NT2/D1 (cell line): ENCODE measurements at regions not wholly inside any gene's neighbourhood (a gene's known extent, or its start where the extent isn't known, plus 50 kb on each side); places are given as distances from the start of the nearest gene placed in this dataset.

Experiments
- DNase-seq: peaks from one replicate; pipeline ENCODE4 v3.0.0-alpha.2; 2011; ENCODE audit warnings: low read depth, low spot score
- H3K27me3 ChIP-seq: 2 replicates; pipeline ENCODE4 v1.6.0; 2011; ENCODE audit warnings: mild to moderate bottlenecking; ENCODE audit not compliant: insufficient read length, insufficient read depth
- H3K36me3 ChIP-seq: 2 replicates; pipeline ENCODE4 v1.6.1; 2011; ENCODE audit warnings: mild to moderate bottlenecking, low read length, mixed read lengths; ENCODE audit not compliant: insufficient read depth, insufficient read length
- H3K4me1 ChIP-seq: 2 replicates; pipeline ENCODE4 v1.5.1; 2011; ENCODE audit not compliant: insufficient read depth, insufficient read length
- H3K4me3 ChIP-seq: 2 replicates; pipeline ENCODE4 v1.5.1; 2011; ENCODE audit warnings: low read depth; ENCODE audit not compliant: insufficient read length
- H3K9ac ChIP-seq: 2 replicates; pipeline ENCODE4 v1.6.0; 2011; ENCODE audit warnings: low read depth; ENCODE audit not compliant: insufficient read length
- H3K9me3 ChIP-seq: 2 replicates; pipeline ENCODE4 v1.5.1; 2011; ENCODE audit warnings: mild to moderate bottlenecking, low read length; ENCODE audit not compliant: insufficient read depth
- SUZ12 ChIP-seq: IDR thresholded peaks from 2 replicates; pipeline ENCODE4 v1.6.1; 2011; ENCODE audit not compliant: insufficient read length, insufficient read depth; ENCODE audit errors: extremely low read depth
- YY1 ChIP-seq: IDR thresholded peaks from 2 replicates; pipeline ENCODE4 v1.6.1; 2011; ENCODE audit not compliant: insufficient read length, insufficient read depth
- ZNF274 ChIP-seq: IDR thresholded peaks from 2 replicates; pipeline ENCODE4 v1.6.1; 2011; ENCODE audit warnings: mild to moderate bottlenecking, low read depth, low read length

GRCh38 chrX:9117851-9118250 is 83.9 kb upstream of the FAM9B start:
- Histone ChIP-seq H3K9ac (no peak overlapping the region), H3K36me3 (no peaks in the 10 kb centered on the region), H3K4me3 (no peak overlapping the region), H3K4me1 (no peaks in the 10 kb centered on the region), H3K9me3 (no peaks in the 10 kb centered on the region), H3K27me3 (no peaks in the 10 kb centered on the region)
- DNase-seq = no peak
- TF ChIP-seq YY1 (no peak), SUZ12 (no peak), ZNF274 (no peak)

GRCh38 chrX:9122519-9123245 is 88.8 kb upstream of the FAM9B start:
- H3K27me3 ChIP-seq = no peaks in the 10 kb centered on the region
- H3K9me3 ChIP-seq = no peaks in the 10 kb centered on the region
- H3K36me3 ChIP-seq = no peaks in the 10 kb centered on the region
- no peak overlapping the region for H3K9ac ChIP-seq
- TF ChIP-seq ZNF274 = no peak
- TF ChIP-seq SUZ12 = no peak
- no peak for TF ChIP-seq YY1
- no peak for DNase-seq
- H3K4me1 ChIP-seq = no peaks in the 10 kb centered on the region
- H3K4me3 ChIP-seq = no peak overlapping the region

GRCh38 chrX:9127986-9128385 is 94.1 kb upstream of the FAM9B start:
- Histone ChIP-seq H3K9me3 (peaks cover 10% of the 10 kb centered on the region; the same call in 1 of the 2 replicates), H3K4me3 (no peak overlapping the region), H3K36me3 (no peaks in the 10 kb centered on the region), H3K9ac (no peak overlapping the region), H3K27me3 (no peaks in the 10 kb centered on the region), H3K4me1 (no peaks in the 10 kb centered on the region)
- DNase-seq = no peak
- no peak for TF ChIP-seq YY1

GRCh38 chrX:9130031-9130430 is 96.1 kb upstream of the FAM9B start:
- Histone ChIP-seq H3K9ac (no peak overlapping the region), H3K4me3 (no peak overlapping the region), H3K9me3 (peaks cover 15% of the 10 kb centered on the region; the same call in 1 of the 2 replicates), H3K4me1 (peaks cover 1% of the 10 kb centered on the region), H3K27me3 (no peaks in the 10 kb centered on the region), H3K36me3 (no peaks in the 10 kb centered on the region)
- no peak for DNase-seq
- TF ChIP-seq SUZ12 (no peak), ZNF274 (no peak), YY1 (no peak)

GRCh38 chrX:9131066-9131465 is 97.1 kb upstream of the FAM9B start:
- Histone ChIP-seq H3K36me3 (no peaks in the 10 kb centered on the region), H3K4me1 (peaks cover 1% of the 10 kb centered on the region), H3K9ac (no peak overlapping the region), H3K27me3 (no peaks in the 10 kb centered on the region), H3K4me3 (no peak overlapping the region), H3K9me3 (peaks cover 15% of the 10 kb centered on the region; the same call in 1 of the 2 replicates)
- TF ChIP-seq YY1 (no peak), ZNF274 (no peak), SUZ12 (no peak)
- no peak for DNase-seq

GRCh38 chrX:9132036-9132638 is 98.2 kb upstream of the FAM9B start:
- Histone ChIP-seq H3K27me3 (no peaks in the 10 kb centered on the region), H3K9ac (no peak overlapping the region), H3K4me1 (peaks cover 1% of the 10 kb centered on the region), H3K36me3 (no peaks in the 10 kb centered on the region), H3K4me3 (no peak overlapping the region), H3K9me3 (peaks cover 15% of the 10 kb centered on the region; the same call in 1 of the 2 replicates)
- no peak for DNase-seq
- TF ChIP-seq YY1 (no peak), SUZ12 (no peak), ZNF274 (no peak)

GRCh38 chrX:9133426-9133825 is 99.5 kb upstream of the FAM9B start:
- H3K36me3 ChIP-seq = no peaks in the 10 kb centered on the region
- H3K9ac ChIP-seq = no peak overlapping the region
- no peak for TF ChIP-seq YY1
- H3K4me1 ChIP-seq = peaks cover 1% of the 10 kb centered on the region
- no peak overlapping the region for H3K4me3 ChIP-seq
- H3K27me3 ChIP-seq = no peaks in the 10 kb centered on the region
- no peak for DNase-seq
- peaks cover 15% of the 10 kb centered on the region; the same call in 1 of the 2 replicates for H3K9me3 ChIP-seq
